ENCODE measurements at regions not wholly inside any gene's neighbourhood (a gene's known extent, or its start where the extent isn't known, plus 50 kb on each side); places are given as distances from the start of the nearest gene placed in this dataset.
"Not testable (repeated sequence)": the region's sequence is repeated elsewhere in the genome, so short reads cannot be mapped to it uniquely, and the experiment has no call there.

DNA sequence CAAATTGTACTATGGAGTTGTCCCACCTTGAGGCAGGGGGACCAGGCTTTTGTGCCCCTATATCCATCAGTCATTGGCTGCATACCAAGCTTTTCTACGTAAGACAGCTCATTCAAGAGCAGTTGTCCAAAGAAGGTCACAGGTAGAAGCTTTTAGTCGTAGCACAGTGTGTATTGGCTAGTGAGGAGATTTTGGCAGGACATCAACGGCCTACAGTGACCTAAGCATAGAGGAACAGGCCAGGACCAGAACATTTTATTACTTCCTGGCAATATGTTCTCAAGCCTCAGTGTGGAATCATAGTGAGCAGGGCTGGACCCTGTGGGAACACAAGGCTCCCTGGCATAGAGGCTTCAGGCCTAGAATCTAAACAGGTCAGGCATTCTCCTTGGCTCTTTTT is 105.4 kb upstream of the ANKRD28 start:
- intact Hi-C loops (cut with micrococcal nuclease) = no loop called here
- ChIA-PET POLR2A (no interaction called here), CTCF (no interaction called here)
- ATAC-seq = no peak
- DNase-seq = no peak
- TF ChIP-seq, protein P1, sequence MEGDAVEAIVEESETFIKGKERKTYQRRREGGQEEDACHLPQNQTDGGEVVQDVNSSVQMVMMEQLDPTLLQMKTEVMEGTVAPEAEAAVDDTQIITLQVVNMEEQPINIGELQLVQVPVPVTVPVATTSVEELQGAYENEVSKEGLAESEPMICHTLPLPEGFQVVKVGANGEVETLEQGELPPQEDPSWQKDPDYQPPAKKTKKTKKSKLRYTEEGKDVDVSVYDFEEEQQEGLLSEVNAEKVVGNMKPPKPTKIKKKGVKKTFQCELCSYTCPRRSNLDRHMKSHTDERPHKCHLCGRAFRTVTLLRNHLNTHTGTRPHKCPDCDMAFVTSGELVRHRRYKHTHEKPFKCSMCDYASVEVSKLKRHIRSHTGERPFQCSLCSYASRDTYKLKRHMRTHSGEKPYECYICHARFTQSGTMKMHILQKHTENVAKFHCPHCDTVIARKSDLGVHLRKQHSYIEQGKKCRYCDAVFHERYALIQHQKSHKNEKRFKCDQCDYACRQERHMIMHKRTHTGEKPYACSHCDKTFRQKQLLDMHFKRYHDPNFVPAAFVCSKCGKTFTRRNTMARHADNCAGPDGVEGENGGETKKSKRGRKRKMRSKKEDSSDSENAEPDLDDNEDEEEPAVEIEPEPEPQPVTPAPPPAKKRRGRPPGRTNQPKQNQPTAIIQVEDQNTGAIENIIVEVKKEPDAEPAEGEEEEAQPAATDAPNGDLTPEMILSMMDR (IDR thresholded peaks at IDR 0.05) = no peak
- Mint-ChIP-seq H3K27ac (no peak overlapping the region), H3K9me3 (peaks cover 3% of the 10 kb centered on the region), H3K36me3 (ENCODE audit: low read depth) (no peaks in the 10 kb centered on the region), H3K27me3 (no peaks in the 10 kb centered on the region), H3K4me3 (no peak overlapping the region), H3K4me1 (ENCODE audit: low read depth) (no peaks in the 10 kb centered on the region)

DNA sequence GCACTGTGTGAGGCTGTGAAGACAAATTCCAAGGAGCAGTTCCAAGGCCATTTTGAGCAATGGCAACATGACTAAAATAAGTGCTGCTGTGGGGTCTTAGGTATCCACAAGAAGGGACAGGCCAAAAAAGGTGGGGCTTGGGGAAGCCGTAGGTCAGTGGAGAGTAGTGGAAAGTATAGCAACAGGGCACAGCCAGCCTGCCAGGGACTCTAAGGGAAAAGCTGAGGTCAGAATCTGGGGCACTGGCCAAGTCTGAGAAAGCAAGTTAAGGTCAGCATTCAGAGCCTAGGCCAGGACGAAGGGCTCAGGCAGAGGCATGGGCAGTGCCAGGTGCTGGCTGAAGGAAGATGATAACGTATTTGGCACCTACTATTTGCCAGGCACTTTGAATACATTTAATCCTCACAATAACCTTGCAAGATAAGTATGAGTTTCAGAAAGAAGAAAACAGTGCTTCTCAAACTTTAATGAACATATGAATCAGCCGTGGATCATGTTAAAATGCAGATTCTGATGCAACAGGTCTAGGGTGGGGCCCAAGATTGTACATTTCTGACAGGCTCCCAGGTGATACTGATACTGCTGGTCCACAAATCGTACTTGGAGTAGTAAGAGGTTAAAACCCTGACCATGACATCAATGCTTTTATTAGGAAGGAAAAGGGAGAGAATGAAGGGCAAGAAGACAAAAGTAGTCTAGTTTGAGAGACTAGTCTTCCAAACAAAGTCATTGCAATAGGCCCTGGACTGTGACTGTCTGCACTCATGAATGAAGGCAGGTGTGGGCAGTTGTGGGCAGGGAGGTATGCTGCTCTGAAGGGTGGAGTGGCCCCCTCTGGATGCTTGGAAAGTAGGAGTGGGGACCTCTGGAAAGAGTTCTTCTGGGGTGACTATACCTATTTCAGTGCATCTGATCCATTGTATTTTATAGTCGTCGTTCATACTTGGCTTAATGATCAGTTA is 106.3 kb upstream of the ANKRD28 start:
- Mint-ChIP-seq H3K36me3 (ENCODE audit: low read depth) (no peaks in the 10 kb centered on the region), H3K27ac (no peak overlapping the region), H3K9me3 (peaks cover 3% of the 10 kb centered on the region), H3K4me3 (no peak overlapping the region), H3K27me3 (no peaks in the 10 kb centered on the region), H3K4me1 (ENCODE audit: low read depth) (no peaks in the 10 kb centered on the region)
- CTCF ChIA-PET = no interaction called here
- TF ChIP-seq, protein P1 (IDR thresholded peaks at IDR 0.05) = no peak
- intact Hi-C loops (cut with micrococcal nuclease) = no loop called here
- DNase-seq (no peak), ATAC-seq (no peak)
- POLR2A ChIA-PET = no interaction called here

DNA sequence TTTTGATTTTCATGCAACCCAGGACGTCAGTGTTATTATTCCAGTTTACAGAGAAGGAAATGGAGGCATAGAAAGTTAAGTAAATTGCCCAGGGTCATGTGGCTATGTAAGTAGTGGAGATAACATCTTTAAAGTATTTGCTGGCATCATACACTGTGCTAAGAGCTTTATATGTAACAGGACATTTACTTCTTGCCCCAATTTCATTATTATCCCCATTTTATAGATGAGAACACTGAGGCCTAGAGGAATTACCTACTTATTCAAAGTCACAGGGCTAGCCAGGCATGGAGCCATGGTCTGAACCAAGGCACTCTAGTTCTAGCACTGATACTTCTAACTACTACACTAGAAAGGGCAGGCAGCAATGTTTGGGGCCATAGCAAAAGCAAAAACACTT is 107.3 kb upstream of the ANKRD28 start:
- Mint-ChIP-seq H3K4me3 (no peak overlapping the region), H3K27ac (no peak overlapping the region), H3K36me3 (ENCODE audit: low read depth) (no peaks in the 10 kb centered on the region), H3K4me1 (ENCODE audit: low read depth) (no peaks in the 10 kb centered on the region), H3K27me3 (no peaks in the 10 kb centered on the region), H3K9me3 (peaks cover 3% of the 10 kb centered on the region)
- CTCF ChIA-PET = no interaction called here
- TF ChIP-seq, protein P1 (IDR thresholded peaks at IDR 0.05) = no peak
- POLR2A ChIA-PET = no interaction called here
- DNase-seq (no peak), ATAC-seq (no peak)
- intact Hi-C loops (cut with micrococcal nuclease) = no loop called here

DNA sequence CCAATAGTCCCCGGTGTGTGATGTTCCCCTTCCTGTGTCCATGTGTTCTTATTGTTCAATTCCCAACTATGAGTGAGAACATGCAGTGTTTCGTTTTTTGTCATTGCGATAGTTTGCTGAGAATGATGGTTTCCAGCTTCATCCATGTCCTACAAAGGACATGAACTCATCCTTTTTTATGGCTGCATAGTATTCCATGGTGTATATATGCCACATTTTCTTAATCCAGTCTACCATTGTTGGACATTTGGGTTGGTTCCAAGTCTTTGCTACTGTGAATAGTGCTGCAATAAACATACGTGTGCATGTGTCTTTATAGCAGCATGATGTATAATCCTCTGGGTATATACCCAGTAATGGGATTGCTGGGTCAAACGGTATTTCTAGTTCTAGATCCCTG is 109.6 kb upstream of the ANKRD28 start:
- H3K27me3 Mint-ChIP-seq; H3K4me1 Mint-ChIP-seq (ENCODE audit: low read depth); intact Hi-C loops (cut with micrococcal nuclease); H3K36me3 Mint-ChIP-seq (ENCODE audit: low read depth); DNase-seq; H3K4me3 Mint-ChIP-seq; POLR2A ChIA-PET; H3K27ac Mint-ChIP-seq; ATAC-seq; CTCF ChIA-PET: not testable (repeated sequence)
- H3K9me3 Mint-ChIP-seq = peaks cover 15% of the 10 kb centered on the region

DNA sequence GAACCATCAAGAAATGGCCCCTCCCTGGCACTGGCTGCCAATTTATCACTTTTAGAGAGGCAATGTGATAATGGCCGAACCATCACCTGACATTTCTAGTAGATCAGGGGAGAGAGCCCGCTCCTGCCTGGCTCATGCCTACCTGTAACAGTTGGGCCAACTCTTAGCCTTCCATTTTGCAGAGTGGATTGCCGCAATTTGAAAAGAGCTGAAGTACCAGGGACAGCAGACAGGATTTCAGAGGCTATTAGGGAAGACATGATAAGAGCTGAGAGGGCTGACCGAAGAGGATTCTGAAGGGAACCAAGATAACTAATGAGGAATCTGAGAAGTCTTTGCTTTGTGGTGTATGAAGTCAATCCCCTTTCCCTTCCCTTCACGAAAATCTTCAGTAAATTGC is 121.2 kb upstream of the ANKRD28 start:
- DNase-seq (no peak), ATAC-seq (no peak)
- Mint-ChIP-seq H3K36me3 (ENCODE audit: low read depth) (no peaks in the 10 kb centered on the region), H3K4me3 (no peak overlapping the region), H3K27ac (no peak overlapping the region), H3K4me1 (ENCODE audit: low read depth) (no peaks in the 10 kb centered on the region), H3K27me3 (peaks cover 2% of the 10 kb centered on the region), H3K9me3 (no peaks in the 10 kb centered on the region)
- CTCF ChIA-PET = no interaction called here
- POLR2A ChIA-PET = no interaction called here
- intact Hi-C loops (cut with micrococcal nuclease) = no loop called here
- TF ChIP-seq, protein P1 (IDR thresholded peaks at IDR 0.05) = no peak
